Gastrocnemius medialis (tissue), 4 donors: ENCODE measurements at regions not wholly inside any gene's neighbourhood (a gene's known extent, or its start where the extent isn't known, plus 50 kb on each side); places are given as distances from the start of the nearest gene placed in this dataset.

Experiments used
- ATAC-seq, 2 donors: fragments of 150-250 bp; one replicate each; pipeline ENCODE4 v1.9.1; 2016
- DNase-seq, 2 donors: peaks; one replicate each; pipeline ENCODE4 v3.0.0-alpha.2; 2019
- H3K27ac ChIP-seq, 4 donors: fragments of 200-600 bp; sonication (generic); 1 replicate in 1 of 4; 2 replicates in 3 of 4; pipeline ENCODE4 v1.5.1; 2016 to 2018; ENCODE audit warnings: mild to moderate bottlenecking in 2 of 4, moderate library complexity in 1 of 4
- H3K27me3 ChIP-seq, 3 donors: fragments of 200-600 bp; sonication (generic) in 2 of 3; 1 replicate in 1 of 3; 2 replicates in 2 of 3; pipeline versions ENCODE4 v1.5.1 to v1.6.0; 2016 to 2019; ENCODE audit warnings: mild to moderate bottlenecking in 1 of 3, moderate library complexity in 1 of 3
- H3K36me3 ChIP-seq, 2 donors: fragments of 200-600 bp; sonication (generic) in 1 of 2; one replicate each; pipeline ENCODE4 v1.5.1; 2017 to 2018
- H3K4me1 ChIP-seq, 2 donors: fragments of 200-600 bp; sonication (generic) in 1 of 2; one replicate each; pipeline ENCODE4 v1.5.1; 2016 to 2017; ENCODE audit warnings: mild to moderate bottlenecking in 2 of 2
- H3K4me3 ChIP-seq, 4 donors: fragments of 200-600 bp; sonication (generic) in 3 of 4; 1 replicate in 1 of 4; 2 replicates in 3 of 4; pipeline ENCODE4 v1.5.1; 2016 to 2019; ENCODE audit warnings: mild to moderate bottlenecking in 2 of 4
- H3K9me3 ChIP-seq, 3 donors: fragments of 200-600 bp; sonication (generic) in 2 of 3; 1 replicate in 1 of 3; 2 replicates in 2 of 3; pipeline ENCODE4 v1.5.1; 2016 to 2019
- POLR2A ChIP-seq, 2 donors: fragments of 450-650 bp; IDR thresholded peaks; one replicate each; pipeline ENCODE4 v1.6.1; 2017; ENCODE audit warnings: antibody characterized with exemption in 2 of 2, mild to moderate bottlenecking in 2 of 2, moderate library complexity in 2 of 2
- in situ Hi-C, 4 donors: fragments of 200-750 bp; cut with MboI; loops; one replicate each; pipeline versions ENCODE4 v1.15.0 to v1.8.0; 2017; ENCODE audit warnings: low sequenced_read_pairs in 4 of 4
- intact Hi-C: fragments of 100-400 bp; cut with DNase I; formaldehyde crosslinking; loops from one replicate; pipeline ENCODE4 v1.15.1; 2023; ENCODE audit warnings: low total_unique reads
- TF ChIP-seq, protein P1 (sequence below), 5 experiments: fragments of 450-650 bp in 3 of 5; fragments of 200-600 bp in 2 of 5; sonication (generic) in 2 of 5; IDR thresholded peaks in 4 of 5; conservative IDR thresholded peaks in 1 of 5; 1 replicate in 4 of 5; 2 replicates in 1 of 5; pipeline ENCODE4 v1.5.1; 2016 to 2019; ENCODE audit warnings: antibody characterized with exemption in 5 of 5, mild to moderate bottlenecking in 3 of 5, moderate library complexity in 3 of 5

DNA sequence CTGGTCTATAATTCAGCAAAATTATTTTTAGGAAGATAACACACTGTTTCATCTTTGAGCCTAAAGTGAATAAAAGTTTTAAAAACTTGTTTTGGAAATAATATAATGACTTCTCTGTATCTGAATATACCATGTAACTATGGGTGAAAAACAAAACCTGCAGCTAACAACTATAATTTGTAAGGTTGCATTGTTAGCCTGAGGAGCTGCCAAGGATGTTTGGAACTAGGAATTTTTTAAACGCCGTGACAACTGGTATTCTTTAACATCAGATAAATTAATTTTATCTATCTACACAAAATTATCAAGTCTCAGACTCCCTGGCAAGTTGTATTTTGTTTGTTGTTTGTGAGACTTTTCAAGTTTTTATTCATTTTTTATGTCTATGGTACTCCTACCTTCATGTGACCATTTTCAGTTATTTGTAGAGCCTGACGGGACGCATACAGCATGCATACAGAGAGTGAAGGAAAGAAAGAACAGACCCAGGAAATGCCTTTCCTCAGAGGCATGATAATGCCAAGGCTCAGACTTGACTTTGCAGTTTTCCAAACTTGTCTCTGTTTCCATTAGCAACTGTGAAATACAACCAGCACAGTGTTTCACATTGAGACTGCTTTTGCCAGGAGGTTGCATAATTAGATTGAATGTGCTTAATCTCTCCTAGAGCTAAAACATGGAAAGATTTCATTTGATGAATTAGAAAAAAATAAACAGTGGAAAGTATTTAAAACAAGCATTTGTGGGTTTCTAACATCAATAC, 60.8 kb upstream of the ARHGEF26 start:
- in situ Hi-C loops: no loop called here
- DNase-seq: no peak
- TF ChIP-seq, protein P1, sequence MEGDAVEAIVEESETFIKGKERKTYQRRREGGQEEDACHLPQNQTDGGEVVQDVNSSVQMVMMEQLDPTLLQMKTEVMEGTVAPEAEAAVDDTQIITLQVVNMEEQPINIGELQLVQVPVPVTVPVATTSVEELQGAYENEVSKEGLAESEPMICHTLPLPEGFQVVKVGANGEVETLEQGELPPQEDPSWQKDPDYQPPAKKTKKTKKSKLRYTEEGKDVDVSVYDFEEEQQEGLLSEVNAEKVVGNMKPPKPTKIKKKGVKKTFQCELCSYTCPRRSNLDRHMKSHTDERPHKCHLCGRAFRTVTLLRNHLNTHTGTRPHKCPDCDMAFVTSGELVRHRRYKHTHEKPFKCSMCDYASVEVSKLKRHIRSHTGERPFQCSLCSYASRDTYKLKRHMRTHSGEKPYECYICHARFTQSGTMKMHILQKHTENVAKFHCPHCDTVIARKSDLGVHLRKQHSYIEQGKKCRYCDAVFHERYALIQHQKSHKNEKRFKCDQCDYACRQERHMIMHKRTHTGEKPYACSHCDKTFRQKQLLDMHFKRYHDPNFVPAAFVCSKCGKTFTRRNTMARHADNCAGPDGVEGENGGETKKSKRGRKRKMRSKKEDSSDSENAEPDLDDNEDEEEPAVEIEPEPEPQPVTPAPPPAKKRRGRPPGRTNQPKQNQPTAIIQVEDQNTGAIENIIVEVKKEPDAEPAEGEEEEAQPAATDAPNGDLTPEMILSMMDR (IDR thresholded peaks at IDR 0.05 in 4 of 5, conservative IDR thresholded peaks at IDR 0.05 in 1 of 5): no peak
- TF ChIP-seq POLR2A (IDR thresholded peaks at IDR 0.05): no peak
- Histone ChIP-seq H3K4me3 (no peak overlapping the region), H3K4me1 (no peaks in the 10 kb centered on the region), H3K27me3 (no peaks in the 10 kb centered on the region), H3K36me3 (no peaks in the 10 kb centered on the region), H3K9me3 (no peaks in the 10 kb centered on the region), H3K27ac (no peak overlapping the region)
- no peak for ATAC-seq
- intact Hi-C loops: no loop called here

- intact Hi-C loops: no loop called here
- H3K4me1 ChIP-seq: no peaks in the 10 kb centered on the region
- no peaks in the 10 kb centered on the region for H3K27me3 ChIP-seq
- H3K9me3 ChIP-seq: no peaks in the 10 kb centered on the region
- H3K36me3 ChIP-seq: no peaks in the 10 kb centered on the region
- in situ Hi-C loops: no loop called here
- DNase-seq: no peak
- TF ChIP-seq, protein P1 (IDR thresholded peaks at IDR 0.05 in 4 of 5, conservative IDR thresholded peaks at IDR 0.05 in 1 of 5): no peak
- no peak for TF ChIP-seq POLR2A (IDR thresholded peaks at IDR 0.05)
- no peak overlapping the region for H3K27ac ChIP-seq
- no peak overlapping the region for H3K4me3 ChIP-seq
- no peak for ATAC-seq
Observed at GRCh38 chr3:154061001-154061370, 60.2 kb upstream of the ARHGEF26 start.

- no peaks in the 10 kb centered on the region for H3K36me3 ChIP-seq
- intact Hi-C loops (no loop called here), in situ Hi-C loops (no loop called here)
- ATAC-seq (no peak), DNase-seq (no peak)
- TF ChIP-seq, protein P1 (IDR thresholded peaks at IDR 0.05 in 4 of 5, conservative IDR thresholded peaks at IDR 0.05 in 1 of 5): no peak
- TF ChIP-seq POLR2A (IDR thresholded peaks at IDR 0.05): no peak
- H3K4me1 ChIP-seq: no peaks in the 10 kb centered on the region
- no peaks in the 10 kb centered on the region for H3K27me3 ChIP-seq
- H3K4me3 ChIP-seq: no peak overlapping the region
- H3K9me3 ChIP-seq: no peaks in the 10 kb centered on the region
- no peak overlapping the region for H3K27ac ChIP-seq
Observed at GRCh38 chr3:154062513-154062912, 58.7 kb upstream of the ARHGEF26 start.

- intact Hi-C loops (no loop called here), in situ Hi-C loops (no loop called here)
- DNase-seq: no peak
- no peak for ATAC-seq
- Histone ChIP-seq H3K4me3 (no peak overlapping the region), H3K9me3 (no peaks in the 10 kb centered on the region), H3K36me3 (no peaks in the 10 kb centered on the region), H3K4me1 (no peaks in the 10 kb centered on the region), H3K27me3 (no peaks in the 10 kb centered on the region), H3K27ac (no peak overlapping the region)
- TF ChIP-seq, protein P1 (IDR thresholded peaks at IDR 0.05 in 4 of 5, conservative IDR thresholded peaks at IDR 0.05 in 1 of 5): no peak
- TF ChIP-seq POLR2A (IDR thresholded peaks at IDR 0.05): no peak
Observed at GRCh38 chr3:154071146-154071545, 50.0 kb upstream of the ARHGEF26 start.
